Naive thymus-derived CD8-positive, alpha-beta T cell (primary cell): ENCODE measurements at regions not wholly inside any gene's neighbourhood (a gene's known extent, or its start where the extent isn't known, plus 50 kb on each side); places are given as distances from the start of the nearest gene placed in this dataset.
"Not testable (repeated sequence)": the region's sequence is repeated elsewhere in the genome, so short reads cannot be mapped to it uniquely, and the experiment has no call there.

Source experiments
- ATAC-seq, 2 donors: fragments of 150-1000 bp; cut with Tn5 transposase in 1 of 2; sonication (Bioruptor Pico), chemical (Tn5 transposase) in 1 of 2; 1 replicate in 1 of 2; 2 replicates in 1 of 2; pipeline ENCODE4 v1.10.0; 2021; ENCODE audit warnings: mild to moderate bottlenecking in 2 of 2, moderate library complexity in 2 of 2
- POLR2A ChIA-PET: fragments of 350-600 bp; sonication (Branson Sonifier 250); formaldehyde crosslinking; loops from one replicate; lab custom pipeline; 2021; ENCODE audit warnings: antibody characterized with exemption; lab: Charles Lee
- DNase-seq, 10 donors: peaks; one replicate each; pipeline versions ENCODE4 v3.0.0 to v3.0.0-alpha.2; 2020 to 2022
- H3K27ac Mint-ChIP-seq, 10 donors: one replicate each; pipeline ENCODE4 v1.8.0; 2020 to 2022; ENCODE audit warnings: mild to moderate bottlenecking in 10 of 10, mixed read lengths in 10 of 10, moderate library complexity in 4 of 10, inconsistent platforms in 1 of 10
- H3K27me3 Mint-ChIP-seq, 5 donors: one replicate each; pipeline ENCODE4 v1.8.0; 2021 to 2022; ENCODE audit warnings: mixed read lengths in 5 of 5
- H3K36me3 Mint-ChIP-seq, 3 donors: one replicate each; pipeline ENCODE4 v1.8.0; 2020 to 2022; ENCODE audit warnings: mixed read lengths in 3 of 3, mild to moderate bottlenecking in 2 of 3, inconsistent platforms in 1 of 3
- H3K4me1 Mint-ChIP-seq, 4 donors: one replicate each; pipeline ENCODE4 v1.8.0; 2021 to 2022; ENCODE audit warnings: mixed read lengths in 4 of 4
- H3K4me3 Mint-ChIP-seq, 10 donors: one replicate each; pipeline ENCODE4 v1.8.0; 2020 to 2022; ENCODE audit warnings: mild to moderate bottlenecking in 10 of 10, mixed read lengths in 10 of 10, moderate library complexity in 6 of 10, inconsistent platforms in 1 of 10
- H3K9me3 Mint-ChIP-seq, 9 donors: one replicate each; pipeline ENCODE4 v1.8.0; 2020 to 2022; ENCODE audit warnings: mixed read lengths in 9 of 9, mild to moderate bottlenecking in 3 of 9, inconsistent platforms in 1 of 9, moderate library complexity in 1 of 9

DNA sequence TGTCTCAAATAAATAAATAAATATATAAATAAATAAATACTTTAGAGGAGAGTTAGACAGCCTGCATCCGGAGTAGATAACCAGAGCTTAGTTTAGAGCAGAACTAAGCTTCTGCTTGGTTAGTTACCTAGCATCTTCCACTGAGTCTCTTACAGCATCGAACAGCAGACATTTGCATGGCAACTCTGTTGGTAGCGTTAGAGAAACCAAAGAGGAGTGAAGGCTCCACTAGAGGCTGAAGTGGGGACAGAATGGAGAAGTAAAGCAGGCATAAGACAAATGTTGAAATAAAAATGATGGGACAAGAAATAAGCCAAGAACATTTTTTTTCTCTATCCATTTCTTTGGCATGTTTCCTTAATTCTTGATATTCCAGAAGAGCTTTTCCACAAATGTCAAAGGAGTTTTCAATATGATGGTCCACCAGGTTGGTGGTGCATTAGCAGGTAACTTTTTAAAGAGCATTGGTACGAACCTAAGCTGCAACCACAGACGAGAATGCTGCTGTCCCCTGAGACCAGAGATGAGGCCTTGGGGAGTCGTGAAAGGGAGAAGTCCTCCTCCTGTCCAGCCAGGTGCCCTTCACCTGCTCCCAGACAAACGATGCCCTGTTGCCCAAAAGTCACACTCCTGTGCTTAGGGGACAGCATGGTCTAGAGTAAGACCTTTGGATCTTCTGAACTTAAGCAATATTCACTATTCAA, 438.3 kb downstream of the DIRAS2 start:
- ATAC-seq (no peak), DNase-seq (no peak)
- Mint-ChIP-seq H3K4me1 (peaks cover 0 to 8% (median under 1%) of the 10 kb centered on the region in 4 donors), H3K27me3 (peaks cover 3 to 12% (median 4%) of the 10 kb centered on the region in 5 donors), H3K36me3 (peaks cover 0 to 4% (median 0%) of the 10 kb centered on the region in 3 donors), H3K9me3 (peaks cover 0 to 6% (median under 1%) of the 10 kb centered on the region in 9 donors), H3K4me3 (peak overlapping the region in 1 of 10 donors; percentile 19), H3K27ac (peak overlapping the region in 1 of 10 donors; percentile 63)
- POLR2A ChIA-PET, result interaction anchor here (1.0 kb wide), 1 partner anchor 12 kb away, joined by 3 read pairs; no protein-coding TSS in a partner anchor

DNA sequence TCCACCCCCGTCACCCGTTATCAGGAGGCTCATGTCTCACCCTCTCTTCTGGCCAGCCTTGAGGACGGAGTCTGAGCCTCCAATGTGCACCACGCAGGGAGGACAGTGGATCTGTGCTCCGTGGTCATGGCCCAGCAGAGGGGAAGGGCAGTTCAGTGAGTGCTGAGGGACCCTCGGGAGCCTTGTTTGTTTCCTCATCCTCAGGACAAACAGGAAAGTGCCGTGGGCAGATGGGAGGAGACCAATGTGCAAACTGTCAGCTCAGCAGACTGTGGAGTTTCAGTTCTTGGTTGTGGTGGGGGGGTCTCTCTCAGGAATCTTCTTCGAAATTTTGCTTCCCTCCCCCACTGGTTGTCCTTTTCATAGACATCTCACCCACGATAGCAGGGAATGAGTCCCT, 429.6 kb downstream of the DIRAS2 start:
- peak overlapping the region in 2 of 10 donors; percentile 43 to 75 for H3K4me3 Mint-ChIP-seq
- H3K27ac Mint-ChIP-seq, DNase-seq, H3K9me3 Mint-ChIP-seq, H3K36me3 Mint-ChIP-seq, POLR2A ChIA-PET, ATAC-seq: not testable (repeated sequence)
- peaks cover 0 to 33% (median 5%) of the 10 kb centered on the region in 5 donors for H3K27me3 Mint-ChIP-seq
- peaks cover 0 to 24% (median 2%) of the 10 kb centered on the region in 4 donors for H3K4me1 Mint-ChIP-seq

DNA sequence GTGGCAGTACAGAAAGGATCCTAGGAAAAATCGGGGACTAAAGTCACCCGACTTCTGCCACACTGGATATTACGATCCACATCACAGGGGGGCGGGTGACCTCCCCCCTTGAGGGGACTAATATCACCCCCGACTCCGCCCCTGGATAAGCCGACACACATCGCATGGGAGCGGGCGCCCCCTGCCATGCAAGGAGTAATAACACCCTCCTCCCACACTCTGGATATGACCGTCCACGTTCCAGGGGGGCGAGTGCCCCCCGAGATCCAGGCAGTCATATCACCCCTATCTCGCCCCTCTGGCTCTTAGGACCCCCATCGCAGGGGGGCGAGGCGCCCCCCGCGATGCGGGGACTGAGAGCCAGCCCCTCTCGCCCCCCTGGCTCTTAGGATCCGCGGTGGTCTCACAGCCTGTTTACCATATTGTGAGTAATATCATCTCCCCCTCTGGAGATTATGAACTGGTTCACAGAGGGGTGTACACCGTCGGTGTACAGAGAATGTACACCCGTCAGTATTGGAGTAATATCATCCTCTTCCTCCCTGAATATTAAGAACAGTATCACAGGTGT, 423.0 kb downstream of the DIRAS2 start:
- POLR2A ChIA-PET, result no interaction called here
- peaks cover 2 to 10% (median 7%) of the 10 kb centered on the region in 4 donors for H3K4me1 Mint-ChIP-seq
- peak overlapping the region in 2 of 10 donors; percentile 36 to 54 for H3K4me3 Mint-ChIP-seq
- ATAC-seq (peak; percentile 65 to 70), DNase-seq (peak in 9 of 10 donors; percentile 4 to 70 (median 24))
- no peaks in the 10 kb centered on the region for H3K36me3 Mint-ChIP-seq
- no peak overlapping the region for H3K27ac Mint-ChIP-seq
- peaks cover 6 to 53% (median 20%) of the 10 kb centered on the region in 5 donors for H3K27me3 Mint-ChIP-seq
- H3K9me3 Mint-ChIP-seq, result peaks cover 0 to 2% (median 0%) of the 10 kb centered on the region in 9 donors

DNA sequence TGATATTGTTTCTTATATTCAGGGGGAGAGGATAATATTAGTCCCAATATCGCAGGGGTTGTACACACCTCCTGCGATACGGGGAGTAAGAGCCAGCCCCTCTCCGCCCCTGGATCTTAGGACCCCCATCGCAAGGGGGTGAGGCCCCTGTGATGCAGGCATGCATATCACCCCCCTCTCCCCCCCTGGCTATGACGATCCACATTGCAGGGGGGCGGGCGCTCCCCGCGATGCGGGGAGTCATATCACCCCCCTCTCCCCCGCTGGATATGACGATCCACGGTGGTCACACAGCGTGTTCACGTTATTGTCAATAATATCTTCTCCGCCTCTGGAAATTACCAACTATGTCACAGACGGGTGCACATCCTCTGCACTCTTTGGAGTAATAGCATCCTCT, 420.7 kb downstream of the DIRAS2 start:
- H3K4me3 Mint-ChIP-seq, H3K9me3 Mint-ChIP-seq, H3K36me3 Mint-ChIP-seq, H3K27ac Mint-ChIP-seq, POLR2A ChIA-PET, ATAC-seq: not testable (repeated sequence)
- Mint-ChIP-seq H3K27me3 (peaks cover 6 to 42% (median 20%) of the 10 kb centered on the region in 5 donors), H3K4me1 (peaks cover 2 to 10% (median 7%) of the 10 kb centered on the region in 4 donors)
- DNase-seq, result peak in 2 of 10 donors; percentile 10 to 64

DNA sequence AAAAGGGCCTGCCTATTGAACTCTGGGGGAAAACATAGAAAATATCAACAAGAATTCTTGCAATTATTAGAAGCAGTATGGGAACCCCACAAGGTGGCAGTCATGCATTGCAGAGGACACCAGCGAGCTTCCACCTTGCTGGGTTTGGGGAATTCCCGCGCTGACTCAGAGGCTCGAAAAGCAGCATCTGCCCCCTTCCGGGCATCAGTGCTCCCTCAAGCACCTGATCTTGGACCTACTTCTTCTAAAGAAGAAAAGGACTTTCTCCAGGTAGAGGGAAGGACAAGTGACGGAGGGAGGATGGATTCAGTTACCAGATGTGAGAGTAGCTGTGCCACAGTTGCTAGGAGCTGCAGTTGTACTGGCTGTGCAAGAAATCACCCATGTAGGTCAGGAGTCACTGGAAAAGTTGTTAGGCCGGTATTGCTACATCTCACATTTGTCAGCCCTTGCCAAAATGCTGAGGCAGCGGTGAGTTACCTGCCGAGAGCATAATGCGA, 415.7 kb downstream of the DIRAS2 start:
- ATAC-seq, POLR2A ChIA-PET, H3K4me3 Mint-ChIP-seq, H3K9me3 Mint-ChIP-seq, H3K36me3 Mint-ChIP-seq, H3K4me1 Mint-ChIP-seq: not testable (repeated sequence)
- Mint-ChIP-seq H3K27ac (peak overlapping the region in 3 of 10 donors; percentile 26 to 69 (median 63)), H3K27me3 (peaks cover 0 to 19% (median 9%) of the 10 kb centered on the region in 5 donors)
- DNase-seq, result peak; percentile 21 to 83 (median 57)

DNA sequence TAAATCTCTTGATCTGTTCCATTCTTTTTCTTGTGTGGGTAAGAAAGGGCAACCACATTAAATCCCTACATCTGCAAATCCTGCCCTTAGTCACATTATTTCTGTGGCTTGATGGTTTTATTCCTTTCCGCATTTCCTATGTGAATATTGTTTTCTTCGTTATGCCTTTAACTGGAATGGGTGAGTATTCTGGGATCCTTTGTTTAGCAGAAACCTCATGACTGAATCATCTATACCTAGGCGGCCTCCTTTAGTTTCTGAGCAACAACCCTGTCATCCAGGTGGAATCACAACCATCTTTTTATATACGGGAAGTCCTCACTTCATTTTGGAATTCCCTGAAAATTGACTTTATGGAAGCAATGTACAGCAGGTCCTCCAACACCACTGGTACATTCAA, 409.5 kb downstream of the DIRAS2 start:
- ATAC-seq, DNase-seq, H3K27me3 Mint-ChIP-seq, POLR2A ChIA-PET, H3K4me1 Mint-ChIP-seq, H3K27ac Mint-ChIP-seq, H3K36me3 Mint-ChIP-seq, H3K4me3 Mint-ChIP-seq, H3K9me3 Mint-ChIP-seq: not testable (repeated sequence)

DNA sequence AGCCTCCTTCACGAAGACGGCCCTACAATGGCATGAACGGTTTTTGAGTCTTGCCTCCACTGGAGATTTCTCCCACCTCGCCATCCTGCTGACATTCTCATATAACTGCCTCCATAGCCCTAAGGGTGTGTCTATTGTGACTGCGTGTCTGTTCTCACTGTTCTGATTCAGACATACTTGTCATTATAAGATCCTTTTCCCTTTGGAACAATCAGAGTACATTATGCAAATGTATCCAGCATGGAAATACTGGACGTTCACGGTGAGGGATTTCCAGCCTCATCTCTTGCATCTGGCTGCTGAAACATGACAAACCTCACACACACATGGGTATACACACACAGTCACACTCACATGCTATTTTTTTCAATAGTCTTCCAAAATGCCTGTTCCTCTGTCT, 402.1 kb downstream of the DIRAS2 start:
- Mint-ChIP-seq H3K36me3 (no peaks in the 10 kb centered on the region), H3K4me3 (no peak overlapping the region), H3K27me3 (peaks cover 0 to 7% (median 0%) of the 10 kb centered on the region in 5 donors), H3K4me1 (no peaks in the 10 kb centered on the region), H3K9me3 (no peaks in the 10 kb centered on the region), H3K27ac (no peak overlapping the region)
- DNase-seq (no peak), ATAC-seq (no peak)
- POLR2A ChIA-PET, result no interaction called here

DNA sequence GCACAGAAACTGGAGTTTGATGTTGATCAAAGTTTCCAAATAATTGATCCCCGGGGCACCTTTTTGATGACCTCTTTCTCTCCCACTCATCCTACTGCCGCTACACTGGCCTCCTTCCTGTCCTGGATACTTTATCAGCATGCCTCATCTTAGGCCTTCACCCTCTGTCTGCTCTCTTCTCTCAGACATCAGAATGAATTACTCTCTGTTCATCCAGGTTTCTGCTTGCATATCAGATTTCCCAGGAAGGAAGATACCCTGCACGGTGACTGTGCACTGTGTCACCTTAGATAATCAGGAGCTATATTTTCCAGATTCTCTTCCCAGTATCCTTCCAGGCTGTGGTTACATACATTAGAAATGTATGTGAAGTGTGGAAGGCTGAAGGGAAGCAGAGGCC, 397.0 kb downstream of the DIRAS2 start:
- Mint-ChIP-seq H3K27ac (no peak overlapping the region), H3K9me3 (no peaks in the 10 kb centered on the region), H3K4me3 (no peak overlapping the region), H3K36me3 (no peaks in the 10 kb centered on the region), H3K4me1 (no peaks in the 10 kb centered on the region), H3K27me3 (peaks cover 0 to 7% (median 1%) of the 10 kb centered on the region in 5 donors)
- ATAC-seq (no peak), DNase-seq (no peak)
- POLR2A ChIA-PET, result no interaction called here

DNA sequence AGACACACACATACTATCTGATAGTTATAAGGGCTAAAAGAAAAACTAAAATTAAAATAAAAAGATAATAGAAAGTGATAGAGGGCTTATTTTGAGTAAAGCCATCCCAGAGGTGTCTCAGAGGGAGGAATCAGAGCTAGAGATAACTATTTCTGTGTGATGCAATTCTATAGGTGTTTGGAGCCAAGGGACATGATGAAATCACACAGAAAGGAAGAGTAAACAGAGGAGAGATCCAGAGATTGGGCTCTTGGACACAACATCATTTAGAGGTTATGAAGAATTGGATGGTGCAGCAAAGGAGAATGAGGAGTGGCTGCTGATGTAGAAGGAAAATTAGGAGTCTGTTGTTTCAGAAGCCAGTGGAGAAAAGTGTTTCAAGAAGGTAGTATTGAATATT, 393.5 kb downstream of the DIRAS2 start:
- Mint-ChIP-seq H3K27ac (no peak overlapping the region), H3K4me3 (no peak overlapping the region)
- POLR2A ChIA-PET, result no interaction called here

DNA sequence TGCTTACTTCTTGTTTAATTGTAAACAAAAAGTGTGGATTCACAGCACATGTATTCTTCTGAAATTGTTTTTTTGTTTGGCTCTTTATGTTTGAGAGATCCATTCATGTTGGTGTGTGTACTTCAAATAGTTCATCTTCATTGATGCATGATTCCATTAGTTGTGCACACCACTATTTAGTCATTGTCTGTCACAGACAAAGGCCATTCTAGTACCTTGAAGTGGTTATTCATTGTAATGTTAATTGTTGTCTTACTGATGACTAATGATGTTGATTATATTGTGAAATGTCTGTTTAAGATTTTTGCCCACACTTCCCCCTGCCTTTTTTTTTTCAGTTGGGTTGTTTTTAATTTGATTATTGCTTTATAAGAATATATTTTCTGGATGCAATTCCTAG, 391.3 kb downstream of the DIRAS2 start:
- H3K36me3 Mint-ChIP-seq, result no peaks in the 10 kb centered on the region
- H3K4me1 Mint-ChIP-seq, result no peaks in the 10 kb centered on the region
- DNase-seq, result no peak
- peaks cover 0 to 4% (median 0%) of the 10 kb centered on the region in 9 donors for H3K9me3 Mint-ChIP-seq
- H3K27me3 Mint-ChIP-seq, result peaks cover 0 to 9% (median 4%) of the 10 kb centered on the region in 5 donors
- no peak overlapping the region for H3K27ac Mint-ChIP-seq
- ATAC-seq, result no peak
- H3K4me3 Mint-ChIP-seq, result no peak overlapping the region
- POLR2A ChIA-PET, result no interaction called here

More for the DNA sequence above, 393.5 kb downstream of the DIRAS2 start:
- Mint-ChIP-seq H3K9me3 (peaks cover 0 to 4% (median 0%) of the 10 kb centered on the region in 9 donors), H3K27me3 (peaks cover 0 to 7% (median 2%) of the 10 kb centered on the region in 5 donors), H3K36me3 (no peaks in the 10 kb centered on the region), H3K4me1 (no peaks in the 10 kb centered on the region)
- DNase-seq (no peak), ATAC-seq (no peak)

DNA sequence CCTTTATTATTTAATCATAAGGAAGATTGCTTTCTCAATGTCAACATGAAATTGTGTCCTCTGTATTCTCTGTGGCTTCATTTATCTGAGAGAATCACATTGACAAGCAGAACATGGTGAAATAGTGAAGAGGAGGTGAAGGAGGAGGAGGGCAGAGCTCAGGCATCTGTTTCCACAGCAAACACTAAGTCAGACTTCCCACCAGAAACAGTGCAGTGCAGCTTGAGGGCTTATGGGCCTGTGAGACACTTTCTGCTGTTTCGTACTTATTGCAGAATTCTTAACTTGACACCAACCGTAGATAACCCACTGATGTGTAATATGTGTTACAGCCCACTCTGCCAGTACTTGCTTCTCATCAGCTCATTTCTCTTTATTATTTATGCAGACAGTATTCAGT, 386.3 kb downstream of the DIRAS2 start:
- POLR2A ChIA-PET, result no interaction called here
- ATAC-seq, result no peak

DNA sequence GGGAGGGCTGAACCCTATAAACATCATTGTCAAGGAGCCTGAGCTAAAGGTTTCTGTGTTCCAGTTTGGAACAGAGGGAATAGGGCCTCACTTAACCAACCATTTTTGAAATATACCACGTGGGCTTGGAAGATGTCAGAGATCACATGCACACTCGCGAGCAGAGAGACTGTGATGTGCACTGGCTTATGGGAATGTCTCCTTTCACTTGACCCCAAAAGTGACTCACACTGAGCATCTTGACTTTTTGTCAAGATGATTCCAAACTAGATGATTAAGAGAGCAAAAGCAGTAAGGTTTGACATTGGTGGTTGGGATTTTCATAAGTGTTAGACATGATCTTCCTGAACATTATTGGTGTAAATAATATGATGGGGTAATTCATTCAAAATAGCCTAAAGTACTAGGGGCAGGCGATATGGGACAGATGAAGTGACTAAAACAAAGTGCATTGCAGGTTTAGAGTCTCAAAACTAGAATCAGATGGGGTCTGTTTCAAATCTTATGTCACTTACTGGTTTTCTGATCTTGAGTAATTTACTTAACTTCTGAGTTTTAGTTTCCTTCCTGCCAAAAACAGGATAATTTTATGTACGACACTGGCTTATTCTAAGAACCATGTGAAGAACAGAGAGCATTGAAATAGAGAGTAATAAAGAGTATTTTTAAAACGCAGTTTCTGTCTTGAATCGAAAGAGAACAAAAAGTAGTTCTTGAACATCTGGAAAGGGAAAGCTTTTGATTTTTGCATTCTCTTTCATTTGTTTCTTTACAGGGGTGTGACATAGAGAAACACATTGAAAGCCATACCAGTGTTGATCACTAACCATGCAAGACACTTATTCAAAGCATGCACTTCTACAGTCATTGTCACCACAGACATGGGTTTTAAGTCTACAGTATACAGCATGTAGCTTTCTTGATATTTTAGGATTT, 383.0 kb downstream of the DIRAS2 start:
- no peak overlapping the region for H3K4me3 Mint-ChIP-seq
- no peak for DNase-seq
- no peak overlapping the region for H3K27ac Mint-ChIP-seq
- H3K36me3 Mint-ChIP-seq, result peaks cover 0 to 12% (median 0%) of the 10 kb centered on the region in 3 donors
- peaks cover 6 to 27% (median 17%) of the 10 kb centered on the region in 5 donors for H3K27me3 Mint-ChIP-seq
- H3K4me1 Mint-ChIP-seq, result no peaks in the 10 kb centered on the region
- no peak for ATAC-seq
- POLR2A ChIA-PET, result no interaction called here
- peaks cover 0 to 22% (median 15%) of the 10 kb centered on the region in 9 donors for H3K9me3 Mint-ChIP-seq

More for the DNA sequence above, 386.3 kb downstream of the DIRAS2 start:
- Mint-ChIP-seq H3K36me3 (peaks cover 0 to 7% (median 0%) of the 10 kb centered on the region in 3 donors), H3K9me3 (peaks cover 0 to 13% (median 10%) of the 10 kb centered on the region in 9 donors), H3K27me3 (peaks cover 9 to 28% (median 17%) of the 10 kb centered on the region in 5 donors), H3K4me1 (no peaks in the 10 kb centered on the region), H3K4me3 (no peak overlapping the region), H3K27ac (no peak overlapping the region)
- no peak for DNase-seq
